ENCODE measurements at regions not wholly inside any gene's neighbourhood (a gene's known extent, or its start where the extent isn't known, plus 50 kb on each side); places are given as distances from the start of the nearest gene placed in this dataset.

DNA sequence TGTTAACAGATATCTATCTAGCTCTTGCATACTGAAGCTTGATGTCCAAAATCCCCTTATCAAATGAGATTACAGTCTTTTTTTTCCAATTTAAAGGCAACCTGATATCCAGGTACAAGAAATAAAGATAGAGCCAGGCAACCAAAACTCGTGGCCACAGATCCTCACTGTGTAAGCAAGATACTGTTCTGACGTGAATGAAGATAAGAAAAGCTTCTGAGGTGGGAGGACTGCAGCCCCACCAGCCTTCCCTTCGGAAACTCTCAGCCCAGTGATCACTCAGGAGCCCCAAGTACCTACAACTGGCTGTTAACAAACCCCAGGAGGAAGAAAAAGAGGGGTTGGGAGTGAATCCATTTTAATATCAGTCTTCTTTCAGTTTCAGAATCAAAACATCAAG is 191.6 kb downstream of the EFNB2 start:
- Histone ChIP-seq H3K27ac (no peak overlapping the region), H3K4me3 (ENCODE audit: low read depth in 1 of 2, low read length in 1 of 2) (no peak overlapping the region), H3K9me3 (no peaks in the 10 kb centered on the region)

DNA sequence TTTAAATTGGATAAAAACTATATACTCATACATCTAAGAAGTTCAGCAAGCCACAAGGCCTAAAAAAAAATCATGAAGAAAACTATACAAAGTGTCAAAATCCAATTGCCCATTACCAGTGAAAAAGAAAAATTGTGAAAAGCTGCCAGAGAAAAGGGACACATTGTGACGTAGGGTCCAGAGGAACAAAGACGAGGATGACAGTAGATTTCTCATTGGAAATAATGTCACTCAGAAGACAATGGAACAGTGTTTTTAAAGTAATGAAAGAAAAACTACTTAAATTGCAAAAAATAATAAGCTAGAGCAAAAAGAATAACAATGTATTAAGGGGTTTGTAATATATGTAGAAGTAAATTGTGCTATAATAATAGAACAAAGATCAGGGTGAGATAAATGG is 195.2 kb downstream of the EFNB2 start:
- Histone ChIP-seq H3K9me3 (no peaks in the 10 kb centered on the region), H3K27me3 (no peaks in the 10 kb centered on the region), H3K4me1 (ENCODE audit: control insufficient read depth in 1 of 2, insufficient read depth in 1 of 2, low read depth in 1 of 2, low read length in 1 of 2) (no peaks in the 10 kb centered on the region), H3K36me3 (no peaks in the 10 kb centered on the region), H3K27ac (no peak overlapping the region), H3K4me3 (ENCODE audit: low read depth in 1 of 2, low read length in 1 of 2) (no peak overlapping the region)
- TF ChIP-seq, protein P1, sequence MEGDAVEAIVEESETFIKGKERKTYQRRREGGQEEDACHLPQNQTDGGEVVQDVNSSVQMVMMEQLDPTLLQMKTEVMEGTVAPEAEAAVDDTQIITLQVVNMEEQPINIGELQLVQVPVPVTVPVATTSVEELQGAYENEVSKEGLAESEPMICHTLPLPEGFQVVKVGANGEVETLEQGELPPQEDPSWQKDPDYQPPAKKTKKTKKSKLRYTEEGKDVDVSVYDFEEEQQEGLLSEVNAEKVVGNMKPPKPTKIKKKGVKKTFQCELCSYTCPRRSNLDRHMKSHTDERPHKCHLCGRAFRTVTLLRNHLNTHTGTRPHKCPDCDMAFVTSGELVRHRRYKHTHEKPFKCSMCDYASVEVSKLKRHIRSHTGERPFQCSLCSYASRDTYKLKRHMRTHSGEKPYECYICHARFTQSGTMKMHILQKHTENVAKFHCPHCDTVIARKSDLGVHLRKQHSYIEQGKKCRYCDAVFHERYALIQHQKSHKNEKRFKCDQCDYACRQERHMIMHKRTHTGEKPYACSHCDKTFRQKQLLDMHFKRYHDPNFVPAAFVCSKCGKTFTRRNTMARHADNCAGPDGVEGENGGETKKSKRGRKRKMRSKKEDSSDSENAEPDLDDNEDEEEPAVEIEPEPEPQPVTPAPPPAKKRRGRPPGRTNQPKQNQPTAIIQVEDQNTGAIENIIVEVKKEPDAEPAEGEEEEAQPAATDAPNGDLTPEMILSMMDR (IDR thresholded peaks at IDR 0.05), result no peak

More for the DNA sequence above, 191.6 kb downstream of the EFNB2 start:
- TF ChIP-seq, protein P1 (IDR thresholded peaks at IDR 0.05), result no peak
- H3K4me1 ChIP-seq (ENCODE audit: control insufficient read depth in 1 of 2, insufficient read depth in 1 of 2, low read depth in 1 of 2, low read length in 1 of 2), result no peaks in the 10 kb centered on the region
- no peaks in the 10 kb centered on the region for H3K36me3 ChIP-seq
- H3K27me3 ChIP-seq, result peaks cover 24% of the 10 kb centered on the region

GRCh38 chr13:106337096-106337850 is 198.2 kb downstream of the EFNB2 start:
- no peaks in the 10 kb centered on the region for H3K9me3 ChIP-seq
- H3K27me3 ChIP-seq, result no peaks in the 10 kb centered on the region
- H3K4me3 ChIP-seq (ENCODE audit: low read depth in 1 of 2, low read length in 1 of 2), result no peak overlapping the region
- no peaks in the 10 kb centered on the region for H3K4me1 ChIP-seq (ENCODE audit: control insufficient read depth in 1 of 2, insufficient read depth in 1 of 2, low read depth in 1 of 2, low read length in 1 of 2)
- TF ChIP-seq, protein P1 (IDR thresholded peaks at IDR 0.05), result no peak
- no peak overlapping the region for H3K27ac ChIP-seq
- H3K36me3 ChIP-seq, result no peaks in the 10 kb centered on the region

DNA sequence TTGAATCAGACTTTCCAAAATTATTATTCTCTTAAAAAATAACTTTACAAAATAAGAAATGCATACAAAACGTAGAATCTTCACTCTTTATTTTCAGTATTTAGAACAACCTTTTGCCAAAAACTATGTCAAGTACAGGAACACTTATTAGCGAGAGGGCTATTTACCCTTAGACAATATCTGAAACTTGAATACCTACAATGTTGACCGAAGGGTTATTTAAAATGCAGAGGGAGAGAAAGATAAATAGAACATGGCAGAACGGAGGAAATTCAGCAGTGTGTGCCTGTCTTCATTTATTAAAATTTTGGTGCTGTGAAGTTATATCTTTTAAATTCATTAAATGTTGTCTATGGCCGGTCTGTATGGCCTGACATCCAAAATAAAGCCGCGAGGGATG is 198.8 kb downstream of the EFNB2 start:
- H3K27ac ChIP-seq, result no peak overlapping the region
- no peaks in the 10 kb centered on the region for H3K36me3 ChIP-seq
- H3K27me3 ChIP-seq, result no peaks in the 10 kb centered on the region
- H3K4me1 ChIP-seq (ENCODE audit: control insufficient read depth in 1 of 2, insufficient read depth in 1 of 2, low read depth in 1 of 2, low read length in 1 of 2), result no peaks in the 10 kb centered on the region
- no peak overlapping the region for H3K4me3 ChIP-seq (ENCODE audit: low read depth in 1 of 2, low read length in 1 of 2)
- H3K9me3 ChIP-seq, result no peaks in the 10 kb centered on the region
- TF ChIP-seq, protein P1 (IDR thresholded peaks at IDR 0.05), result no peak

- Histone ChIP-seq H3K27ac (no peak overlapping the region), H3K4me1 (ENCODE audit: control insufficient read depth in 1 of 2, insufficient read depth in 1 of 2, low read depth in 1 of 2, low read length in 1 of 2) (no peaks in the 10 kb centered on the region), H3K4me3 (ENCODE audit: low read depth in 1 of 2, low read length in 1 of 2) (no peak overlapping the region), H3K36me3 (no peaks in the 10 kb centered on the region), H3K27me3 (no peaks in the 10 kb centered on the region), H3K9me3 (no peaks in the 10 kb centered on the region)
- TF ChIP-seq, protein P1 (IDR thresholded peaks at IDR 0.05), result no peak
These were observed 202.8 kb downstream of the EFNB2 start for GRCh38 chr13:106332621-106333020.

Measured in neutrophil (primary cell).